Vagina (tissue), 2 donors: ENCODE measurements at regions not wholly inside any gene's neighbourhood (a gene's known extent, or its start where the extent isn't known, plus 50 kb on each side); places are given as distances from the start of the nearest gene placed in this dataset.

ENCODE experiments used
- DNase-seq, 2 donors: peaks; one replicate each; pipeline ENCODE4 v3.0.0-alpha.2; 2017; ENCODE audit errors: extremely low spot score in 2 of 2
- H3K27ac ChIP-seq: fragments of 200-600 bp; sonication (generic); one replicate; pipeline ENCODE4 v1.5.1; 2019
- H3K27me3 ChIP-seq: fragments of 200-600 bp; sonication (generic); one replicate; pipeline ENCODE4 v1.5.1; 2019
- H3K36me3 ChIP-seq, 2 donors: fragments of 200-600 bp; sonication (generic); one replicate each; pipeline ENCODE4 v1.5.1; 2017 to 2019
- H3K4me1 ChIP-seq: fragments of 200-600 bp; sonication (generic); one replicate; pipeline ENCODE4 v1.5.1; 2019
- H3K4me3 ChIP-seq, 2 donors: fragments of 200-600 bp; sonication (generic); 1 replicate in 1 of 2; 2 replicates in 1 of 2; pipeline ENCODE4 v1.5.1; 2016 to 2019
- H3K9me3 ChIP-seq: fragments of 200-600 bp; sonication (generic); one replicate; pipeline ENCODE4 v1.5.1; 2019
- POLR2A ChIP-seq, 2 donors: fragments of 450-650 bp; IDR thresholded peaks; one replicate each; pipeline ENCODE4 v1.6.1; 2017; ENCODE audit warnings: antibody characterized with exemption in 2 of 2, mild to moderate bottlenecking in 2 of 2, moderate library complexity in 2 of 2
- POLR2AphosphoS5 ChIP-seq, 2 donors: sonication (generic); formaldehyde crosslinking; IDR thresholded peaks; one replicate each; pipeline ENCODE4 v1.9.0; 2017; ENCODE audit warnings: antibody characterized with exemption in 2 of 2, mild to moderate bottlenecking in 2 of 2, low read depth in 1 of 2; ENCODE audit not compliant: insufficient read depth in 1 of 2
- intact Hi-C: fragments of 100-400 bp; cut with DNase I; formaldehyde crosslinking; loops from one replicate; pipeline ENCODE4 v1.15.1; 2023
- TF ChIP-seq, protein P1 (sequence below), 3 experiments: fragments of 450-650 bp in 2 of 3; fragments of 200-600 bp in 1 of 3; sonication (generic) in 1 of 3; IDR thresholded peaks; one replicate each; pipeline ENCODE4 v1.5.1; 2017 to 2019; ENCODE audit warnings: antibody characterized with exemption in 3 of 3, mild to moderate bottlenecking in 2 of 3, moderate library complexity in 2 of 3

DNA sequence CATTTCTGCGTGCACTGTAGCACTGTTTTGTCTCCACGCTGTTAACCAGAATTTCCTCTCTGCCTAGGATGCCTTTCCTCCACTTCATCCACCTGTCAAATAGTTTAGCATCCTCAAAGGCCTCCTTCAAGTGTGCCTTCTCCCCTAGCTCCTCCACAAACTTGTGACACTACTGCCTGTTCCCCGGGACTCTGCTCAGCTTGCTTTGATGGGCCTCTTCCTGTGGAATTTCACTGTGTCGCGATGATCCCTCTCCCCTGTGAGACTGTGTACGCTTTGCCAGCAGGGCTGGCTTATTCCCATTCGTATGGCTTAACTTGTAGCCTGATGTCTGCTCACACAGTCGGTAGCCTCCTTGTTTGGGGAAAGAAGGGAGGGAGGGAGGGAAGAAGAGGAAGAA is 426.8 kb downstream of the VRK1 start:
- Histone ChIP-seq H3K27me3 (no peaks in the 10 kb centered on the region), H3K36me3 (no peaks in the 10 kb centered on the region), H3K9me3 (no peaks in the 10 kb centered on the region), H3K27ac (no peak overlapping the region), H3K4me1 (peaks cover 6% of the 10 kb centered on the region), H3K4me3 (no peak overlapping the region)
- TF ChIP-seq POLR2AphosphoS5 (IDR thresholded peaks at IDR 0.05; ENCODE audit: insufficient read depth in 1 of 2, low read depth in 1 of 2): no peak
- TF ChIP-seq POLR2A (IDR thresholded peaks at IDR 0.05): no peak
- TF ChIP-seq, protein P1, sequence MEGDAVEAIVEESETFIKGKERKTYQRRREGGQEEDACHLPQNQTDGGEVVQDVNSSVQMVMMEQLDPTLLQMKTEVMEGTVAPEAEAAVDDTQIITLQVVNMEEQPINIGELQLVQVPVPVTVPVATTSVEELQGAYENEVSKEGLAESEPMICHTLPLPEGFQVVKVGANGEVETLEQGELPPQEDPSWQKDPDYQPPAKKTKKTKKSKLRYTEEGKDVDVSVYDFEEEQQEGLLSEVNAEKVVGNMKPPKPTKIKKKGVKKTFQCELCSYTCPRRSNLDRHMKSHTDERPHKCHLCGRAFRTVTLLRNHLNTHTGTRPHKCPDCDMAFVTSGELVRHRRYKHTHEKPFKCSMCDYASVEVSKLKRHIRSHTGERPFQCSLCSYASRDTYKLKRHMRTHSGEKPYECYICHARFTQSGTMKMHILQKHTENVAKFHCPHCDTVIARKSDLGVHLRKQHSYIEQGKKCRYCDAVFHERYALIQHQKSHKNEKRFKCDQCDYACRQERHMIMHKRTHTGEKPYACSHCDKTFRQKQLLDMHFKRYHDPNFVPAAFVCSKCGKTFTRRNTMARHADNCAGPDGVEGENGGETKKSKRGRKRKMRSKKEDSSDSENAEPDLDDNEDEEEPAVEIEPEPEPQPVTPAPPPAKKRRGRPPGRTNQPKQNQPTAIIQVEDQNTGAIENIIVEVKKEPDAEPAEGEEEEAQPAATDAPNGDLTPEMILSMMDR (IDR thresholded peaks at IDR 0.05): no peak
- intact Hi-C loops: no loop called here
- no peak for DNase-seq

- no peaks in the 10 kb centered on the region for H3K27me3 ChIP-seq
- H3K4me1 ChIP-seq: peaks cover 7% of the 10 kb centered on the region
- H3K9me3 ChIP-seq: no peaks in the 10 kb centered on the region
- H3K36me3 ChIP-seq: no peaks in the 10 kb centered on the region
- intact Hi-C loops: no loop called here
- no peak for TF ChIP-seq POLR2AphosphoS5 (IDR thresholded peaks at IDR 0.05; ENCODE audit: insufficient read depth in 1 of 2, low read depth in 1 of 2)
- no peak for TF ChIP-seq POLR2A (IDR thresholded peaks at IDR 0.05)
- TF ChIP-seq, protein P1 (IDR thresholded peaks at IDR 0.05): no peak
- H3K4me3 ChIP-seq: no peak overlapping the region
- no peak overlapping the region for H3K27ac ChIP-seq
- DNase-seq: no peak
These were observed 432.9 kb downstream of the VRK1 start for GRCh38 chr14:97230051-97230450.

GRCh38 chr14:97233319-97233985 is 436.3 kb downstream of the VRK1 start:
- H3K4me3 ChIP-seq: no peak overlapping the region
- intact Hi-C loops: no loop called here
- DNase-seq: no peak
- TF ChIP-seq POLR2A (IDR thresholded peaks at IDR 0.05) (no peak), POLR2AphosphoS5 (IDR thresholded peaks at IDR 0.05; ENCODE audit: insufficient read depth in 1 of 2, low read depth in 1 of 2) (no peak)
- TF ChIP-seq, protein P1 (IDR thresholded peaks at IDR 0.05): no peak
- H3K9me3 ChIP-seq: no peaks in the 10 kb centered on the region
- no peak overlapping the region for H3K27ac ChIP-seq
- H3K4me1 ChIP-seq: peaks cover 7% of the 10 kb centered on the region
- no peaks in the 10 kb centered on the region for H3K27me3 ChIP-seq
- H3K36me3 ChIP-seq: no peaks in the 10 kb centered on the region

GRCh38 chr14:97246648-97247047 is 449.5 kb downstream of the VRK1 start:
- no peaks in the 10 kb centered on the region for H3K27me3 ChIP-seq
- no peaks in the 10 kb centered on the region for H3K36me3 ChIP-seq
- no peak overlapping the region for H3K4me3 ChIP-seq
- no peaks in the 10 kb centered on the region for H3K9me3 ChIP-seq
- no peak for DNase-seq
- TF ChIP-seq, protein P1 (IDR thresholded peaks at IDR 0.05): no peak
- TF ChIP-seq POLR2A (IDR thresholded peaks at IDR 0.05): no peak
- TF ChIP-seq POLR2AphosphoS5 (IDR thresholded peaks at IDR 0.05; ENCODE audit: insufficient read depth in 1 of 2, low read depth in 1 of 2): no peak
- intact Hi-C loops: no loop called here
- no peaks in the 10 kb centered on the region for H3K4me1 ChIP-seq
- no peak overlapping the region for H3K27ac ChIP-seq

DNA sequence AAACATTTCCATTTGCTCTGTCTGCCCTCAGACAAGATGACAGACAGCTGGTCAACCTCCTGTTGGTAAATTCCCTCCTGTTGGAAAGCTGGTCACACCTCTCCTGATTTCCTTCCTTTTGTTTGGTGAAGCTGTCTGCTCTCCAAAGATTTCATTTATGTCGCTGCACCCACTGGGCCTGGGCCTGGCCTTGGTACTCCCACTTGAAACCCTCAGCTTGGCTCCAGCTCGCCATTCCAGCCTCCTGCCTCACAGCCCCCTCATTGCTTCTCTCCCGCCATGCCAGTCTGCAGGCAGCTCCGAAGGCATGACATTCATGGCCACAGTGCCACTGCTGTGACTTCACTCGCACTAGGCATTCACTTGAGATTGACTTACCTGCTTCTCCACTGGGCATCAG is 451.8 kb downstream of the VRK1 start:
- no peak for DNase-seq
- Histone ChIP-seq H3K27ac (no peak overlapping the region), H3K36me3 (no peaks in the 10 kb centered on the region), H3K4me1 (no peaks in the 10 kb centered on the region), H3K27me3 (no peaks in the 10 kb centered on the region), H3K4me3 (no peak overlapping the region), H3K9me3 (no peaks in the 10 kb centered on the region)
- intact Hi-C loops: no loop called here
- no peak for TF ChIP-seq POLR2AphosphoS5 (IDR thresholded peaks at IDR 0.05; ENCODE audit: insufficient read depth in 1 of 2, low read depth in 1 of 2)
- TF ChIP-seq POLR2A (IDR thresholded peaks at IDR 0.05): no peak
- TF ChIP-seq, protein P1 (IDR thresholded peaks at IDR 0.05): no peak
